Osteoblast (primary cell): ENCODE measurements at regions not wholly inside any gene's neighbourhood (a gene's known extent, or its start where the extent isn't known, plus 50 kb on each side); places are given as distances from the start of the nearest gene placed in this dataset.

Experiments
- DNase-seq: peaks from one replicate; pipeline ENCODE4 v3.0.0; 2011; ENCODE audit warnings: low spot score, mixed read lengths; ENCODE audit not compliant: insufficient read length; ENCODE audit errors: missing footprints
- H2AFZ ChIP-seq: 2 replicates; pipeline ENCODE4 v1.6.0; 2011; ENCODE audit warnings: mild to moderate bottlenecking, low read length
- H3K27ac ChIP-seq: 2 replicates; pipeline ENCODE4 v1.5.1; 2011; ENCODE audit warnings: mild to moderate bottlenecking, low read depth, low read length, moderate library complexity
- H3K27me3 ChIP-seq: 2 replicates; pipeline ENCODE4 v1.6.0; 2012; ENCODE audit warnings: mild to moderate bottlenecking, control low read depth, inconsistent platforms, low read length, moderate library complexity; ENCODE audit not compliant: insufficient read depth
- H3K36me3 ChIP-seq: 2 replicates; pipeline ENCODE4 v1.5.1; 2011; ENCODE audit warnings: mild to moderate bottlenecking, low read length, control low read depth, moderate library complexity; ENCODE audit not compliant: insufficient read depth
- H3K4me1 ChIP-seq: 2 replicates; pipeline ENCODE4 v1.5.1; 2011; ENCODE audit warnings: mild to moderate bottlenecking, low read length, control low read depth, moderate library complexity; ENCODE audit not compliant: insufficient read depth
- H3K4me2 ChIP-seq: 2 replicates; pipeline ENCODE4 v1.6.0; 2011; ENCODE audit warnings: mild to moderate bottlenecking, low read length; ENCODE audit not compliant: insufficient read depth
- H3K4me3 ChIP-seq: fragments of 200-600 bp; sonication (generic); 3 replicates; pipeline ENCODE4 v1.5.1; 2012; ENCODE audit warnings: mild to moderate bottlenecking, low read length, inconsistent platforms; ENCODE audit not compliant: insufficient read depth
- H3K79me2 ChIP-seq: 2 replicates; pipeline ENCODE4 v1.6.0; 2012; ENCODE audit warnings: mild to moderate bottlenecking, low read length, control low read depth, inconsistent platforms; ENCODE audit not compliant: insufficient read depth
- H3K9me3 ChIP-seq: 2 replicates; pipeline ENCODE4 v1.5.1; 2011; ENCODE audit warnings: low read depth, low read length, control low read depth
- H4K20me1 ChIP-seq: 2 replicates; pipeline ENCODE4 v1.6.0; 2012; ENCODE audit warnings: mild to moderate bottlenecking, low read length, control low read depth; ENCODE audit not compliant: insufficient read depth
- TF ChIP-seq, protein P1 (sequence below): IDR thresholded peaks from 2 replicates; pipeline ENCODE4 v1.5.1; 2011; ENCODE audit warnings: mild to moderate bottlenecking, low read depth, low read length, moderate library complexity; ENCODE audit errors: extremely low read depth

- Histone ChIP-seq H3K27me3 (peaks cover 76% of the 10 kb centered on the region), H3K79me2 (no peaks in the 10 kb centered on the region), H3K36me3 (no peaks in the 10 kb centered on the region), H3K27ac (no peak overlapping the region), H3K4me1 (peaks cover 12% of the 10 kb centered on the region), H2AFZ (no peak overlapping the region), H3K9me3 (no peaks in the 10 kb centered on the region), H3K4me3 (no peak overlapping the region), H4K20me1 (no peaks in the 10 kb centered on the region), H3K4me2 (no peak overlapping the region)
- TF ChIP-seq, protein P1, sequence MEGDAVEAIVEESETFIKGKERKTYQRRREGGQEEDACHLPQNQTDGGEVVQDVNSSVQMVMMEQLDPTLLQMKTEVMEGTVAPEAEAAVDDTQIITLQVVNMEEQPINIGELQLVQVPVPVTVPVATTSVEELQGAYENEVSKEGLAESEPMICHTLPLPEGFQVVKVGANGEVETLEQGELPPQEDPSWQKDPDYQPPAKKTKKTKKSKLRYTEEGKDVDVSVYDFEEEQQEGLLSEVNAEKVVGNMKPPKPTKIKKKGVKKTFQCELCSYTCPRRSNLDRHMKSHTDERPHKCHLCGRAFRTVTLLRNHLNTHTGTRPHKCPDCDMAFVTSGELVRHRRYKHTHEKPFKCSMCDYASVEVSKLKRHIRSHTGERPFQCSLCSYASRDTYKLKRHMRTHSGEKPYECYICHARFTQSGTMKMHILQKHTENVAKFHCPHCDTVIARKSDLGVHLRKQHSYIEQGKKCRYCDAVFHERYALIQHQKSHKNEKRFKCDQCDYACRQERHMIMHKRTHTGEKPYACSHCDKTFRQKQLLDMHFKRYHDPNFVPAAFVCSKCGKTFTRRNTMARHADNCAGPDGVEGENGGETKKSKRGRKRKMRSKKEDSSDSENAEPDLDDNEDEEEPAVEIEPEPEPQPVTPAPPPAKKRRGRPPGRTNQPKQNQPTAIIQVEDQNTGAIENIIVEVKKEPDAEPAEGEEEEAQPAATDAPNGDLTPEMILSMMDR, result no peak
- no peak for DNase-seq
Measured at GRCh38 chr2:242034996-242035814, 165.7 kb downstream of the RTP5 start.

GRCh38 chr2:242035858-242036652, 166.5 kb downstream of the RTP5 start:
- Histone ChIP-seq H3K27me3 (peaks cover 68% of the 10 kb centered on the region), H3K4me2 (no peak overlapping the region), H3K9me3 (no peaks in the 10 kb centered on the region), H3K27ac (no peak overlapping the region), H3K79me2 (no peaks in the 10 kb centered on the region), H3K4me1 (peaks cover 10% of the 10 kb centered on the region), H4K20me1 (no peaks in the 10 kb centered on the region), H2AFZ (no peak overlapping the region), H3K4me3 (no peak overlapping the region), H3K36me3 (no peaks in the 10 kb centered on the region)
- TF ChIP-seq, protein P1, result no peak
- DNase-seq, result no peak

DNA sequence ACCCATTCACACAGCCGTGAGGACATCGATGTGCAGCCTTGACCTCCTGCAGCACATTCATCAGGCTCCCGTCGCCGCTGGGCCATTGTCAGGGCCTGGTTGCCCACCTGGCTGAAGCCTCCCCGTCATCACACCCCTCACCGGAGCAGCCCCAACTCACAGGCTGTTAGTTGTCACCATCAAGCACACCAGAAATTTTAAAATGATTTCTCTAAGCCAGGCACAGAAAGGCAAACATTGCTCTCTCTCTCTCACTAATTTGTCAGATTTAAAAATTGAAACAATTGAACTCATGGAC, 167.1 kb downstream of the RTP5 start:
- TF ChIP-seq, protein P1, result no peak
- Histone ChIP-seq H3K4me2 (no peak overlapping the region), H4K20me1 (no peaks in the 10 kb centered on the region), H3K9me3 (no peaks in the 10 kb centered on the region), H3K4me1 (peaks cover 5% of the 10 kb centered on the region), H2AFZ (no peak overlapping the region), H3K4me3 (no peak overlapping the region), H3K27ac (no peak overlapping the region), H3K27me3 (peaks cover 65% of the 10 kb centered on the region), H3K79me2 (no peaks in the 10 kb centered on the region), H3K36me3 (no peaks in the 10 kb centered on the region)
- no peak for DNase-seq
